Adrenal gland (tissue), 9 donors: ENCODE measurements at regions not wholly inside any gene's neighbourhood (a gene's known extent, or its start where the extent isn't known, plus 50 kb on each side); places are given as distances from the start of the nearest gene placed in this dataset.

Experiments
- DNase-seq, 7 donors: peaks; one replicate each; pipeline ENCODE4 v3.0.0-alpha.2; 2019 to 2020
- H3K27ac ChIP-seq, 5 donors: fragments of 200-600 bp; sonication (generic) in 4 of 5; 1 replicate in 3 of 5; 2 replicates in 2 of 5; pipeline versions ENCODE4 v1.5.1 to v1.8.0; 2016 to 2020; ENCODE audit warnings: mild to moderate bottlenecking in 1 of 5
- H3K27me3 ChIP-seq: fragments of 200-600 bp; 2 replicates; pipeline ENCODE4 v1.8.0; 2021
- H3K36me3 ChIP-seq, 2 donors: fragments of 200-600 bp; replicated peaks in 1 of 2; 1 replicate in 1 of 2; 2 replicates in 1 of 2; pipeline versions ENCODE4 v1.5.1 to v1.8.0; 2018 to 2022
- H3K4me1 ChIP-seq, 2 donors: fragments of 200-600 bp; replicated peaks in 1 of 2; 1 replicate in 1 of 2; 2 replicates in 1 of 2; pipeline versions ENCODE4 v1.5.1 to v1.8.0; 2018 to 2021
- H3K4me3 ChIP-seq, 4 donors: fragments of 200-600 bp; sonication (generic) in 3 of 4; one replicate each; pipeline ENCODE4 v1.5.1; 2016 to 2018
- H3K9me3 ChIP-seq, 3 donors: fragments of 200-600 bp; sonication (generic) in 1 of 3; replicated peaks in 1 of 3; 1 replicate in 2 of 3; 2 replicates in 1 of 3; pipeline versions ENCODE4 v1.5.1 to v1.8.0; 2016 to 2021
- CTCF ChIP-seq, 6 experiments: fragments of 450-650 bp in 4 of 6; fragments of 200-600 bp in 2 of 6; sonication (generic) in 1 of 6; IDR thresholded peaks; 1 replicate in 5 of 6; 2 replicates in 1 of 6; pipeline versions ENCODE4 v1.5.1 to v1.8.0; 2016 to 2021; ENCODE audit warnings: antibody characterized with exemption in 6 of 6, mild to moderate bottlenecking in 2 of 6, moderate library complexity in 1 of 6
- POLR2A ChIP-seq, 2 donors: fragments of 450-650 bp; IDR thresholded peaks; one replicate each; pipeline ENCODE4 v1.6.1; 2017; ENCODE audit warnings: antibody characterized with exemption in 2 of 2, mild to moderate bottlenecking in 2 of 2, moderate library complexity in 1 of 2
- WGBS, 4 donors: extraction: QIAGEN DNeasy Blood & Tissue Kit in 2 of 4; methylation state at CpG; one replicate each; pipeline versions ENCODE4 v1.1.5 to v1.1.7; 2013 to 2017; 5-methylcytosine and 5-hydroxymethylcytosine counted together
- intact Hi-C, 2 donors: fragments of 100-400 bp; cut with DNase I; formaldehyde crosslinking; loops; one replicate each; pipeline versions ENCODE4 v1.14.1 to v1.15.0; 2022 to 2023
- donor health status: healthy with polysubstance abuse.
- donor health status: Bipolar disorder and iron deficiency.
- donor health status: DM: yes; HTN: yes; CAD: no.
- donor health status: DM: no; HTN: no; CAD: no.
- donor health status: DM: no; HTN: no; CAD: no.

- H3K4me1 ChIP-seq, result peaks cover 0 to 14% of the 10 kb centered on the region in 2 donors
- no peaks in the 10 kb centered on the region for H3K9me3 ChIP-seq
- DNase-seq, result peak in 1 of 7 donors; percentile 10
- H3K27ac ChIP-seq, result no peak overlapping the region
- H3K4me3 ChIP-seq, result no peak overlapping the region
- no peaks in the 10 kb centered on the region for H3K36me3 ChIP-seq
- no peaks in the 10 kb centered on the region for H3K27me3 ChIP-seq
- no peak for TF ChIP-seq POLR2A (IDR thresholded peaks at IDR 0.05)
- TF ChIP-seq CTCF (IDR thresholded peaks at IDR 0.05), result no peak
- WGBS, 4 donors, result 65 to 80% (median 71%) methylated on average over 7 to 8 of the region's 8 CpGs
- intact Hi-C loops, result no loop called here
These were observed 466.3 kb downstream of the LMO4 start for GRCh38 chr1:87794788-87795614.

GRCh38 chr1:87795615-87796337, 467.1 kb downstream of the LMO4 start:
- no peak for DNase-seq
- no peaks in the 10 kb centered on the region for H3K27me3 ChIP-seq
- H3K4me1 ChIP-seq, result peaks cover 0 to 14% of the 10 kb centered on the region in 2 donors
- H3K36me3 ChIP-seq, result no peaks in the 10 kb centered on the region
- H3K9me3 ChIP-seq, result no peaks in the 10 kb centered on the region
- intact Hi-C loops, result no loop called here
- no peak for TF ChIP-seq CTCF (IDR thresholded peaks at IDR 0.05)
- TF ChIP-seq POLR2A (IDR thresholded peaks at IDR 0.05), result no peak
- no peak overlapping the region for H3K27ac ChIP-seq
- no peak overlapping the region for H3K4me3 ChIP-seq
- WGBS, 4 donors, result 72 to 79% (median 73%) methylated on average over 3 of the region's 3 CpGs

GRCh38 chr1:87796471-87796901, 467.8 kb downstream of the LMO4 start:
- peaks cover 0 to 14% of the 10 kb centered on the region in 2 donors for H3K4me1 ChIP-seq
- no peak for TF ChIP-seq CTCF (IDR thresholded peaks at IDR 0.05)
- TF ChIP-seq POLR2A (IDR thresholded peaks at IDR 0.05), result no peak
- peak in 4 of 7 donors; percentile 11 to 26 (median 15) for DNase-seq
- no peak overlapping the region for H3K27ac ChIP-seq
- H3K4me3 ChIP-seq, result peak overlapping the region in 1 of 4 donors; percentile 9
- no peaks in the 10 kb centered on the region for H3K9me3 ChIP-seq
- no peaks in the 10 kb centered on the region for H3K36me3 ChIP-seq
- 33 to 52% (median 45%) methylated on average over 9 of the region's 9 CpGs for WGBS, 4 donors
- no peaks in the 10 kb centered on the region for H3K27me3 ChIP-seq
- intact Hi-C loops, result no loop called here

- no peaks in the 10 kb centered on the region for H3K9me3 ChIP-seq
- H3K4me1 ChIP-seq, result peaks cover 0 to 14% of the 10 kb centered on the region in 2 donors
- H3K36me3 ChIP-seq, result no peaks in the 10 kb centered on the region
- intact Hi-C loops, result no loop called here
- no peaks in the 10 kb centered on the region for H3K27me3 ChIP-seq
- no peak overlapping the region for H3K27ac ChIP-seq
- no peak overlapping the region for H3K4me3 ChIP-seq
- 91 to 95% (median 93%) methylated on average over 7 of the region's 7 CpGs for WGBS, 4 donors
- TF ChIP-seq CTCF (IDR thresholded peaks at IDR 0.05) (no peak), POLR2A (IDR thresholded peaks at IDR 0.05) (no peak)
- DNase-seq, result no peak
These were observed 470.8 kb downstream of the LMO4 start for GRCh38 chr1:87799451-87799850.
